ENCODE measurements at regions not wholly inside any gene's neighbourhood (a gene's known extent, or its start where the extent isn't known, plus 50 kb on each side); places are given as distances from the start of the nearest gene placed in this dataset.

DNA sequence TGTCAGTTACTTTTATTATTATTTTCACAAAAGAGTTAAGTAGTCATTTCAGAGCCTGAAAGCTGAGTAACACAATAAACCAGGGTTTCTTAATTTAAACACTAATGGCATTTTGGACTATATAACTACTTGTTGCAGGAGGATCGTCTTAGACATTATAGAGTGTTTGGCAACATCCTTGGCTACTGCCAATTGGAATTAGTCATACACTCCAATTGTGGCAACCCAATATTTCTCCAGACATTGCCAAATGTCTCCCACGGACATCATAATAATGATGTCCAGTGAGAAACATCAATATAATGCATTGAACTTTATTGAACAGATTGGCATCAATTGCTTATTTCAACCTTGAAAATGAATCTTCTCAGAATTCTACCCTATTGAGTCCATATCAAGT is 441.9 kb upstream of the ADGRL4 start:
- Histone ChIP-seq H3K4me1 (ENCODE audit: control insufficient read depth in 1 of 2, low read depth in 2 of 2) (no peaks in the 10 kb centered on the region), H3K9me3 (no peaks in the 10 kb centered on the region), H3K27me3 (replicated peaks; ENCODE audit: insufficient read depth) (no peaks in the 10 kb centered on the region), H3K36me3 (no peaks in the 10 kb centered on the region), H3K4me3 (no peak overlapping the region), H3K27ac (no peak overlapping the region)
- TF ChIP-seq, protein P1, sequence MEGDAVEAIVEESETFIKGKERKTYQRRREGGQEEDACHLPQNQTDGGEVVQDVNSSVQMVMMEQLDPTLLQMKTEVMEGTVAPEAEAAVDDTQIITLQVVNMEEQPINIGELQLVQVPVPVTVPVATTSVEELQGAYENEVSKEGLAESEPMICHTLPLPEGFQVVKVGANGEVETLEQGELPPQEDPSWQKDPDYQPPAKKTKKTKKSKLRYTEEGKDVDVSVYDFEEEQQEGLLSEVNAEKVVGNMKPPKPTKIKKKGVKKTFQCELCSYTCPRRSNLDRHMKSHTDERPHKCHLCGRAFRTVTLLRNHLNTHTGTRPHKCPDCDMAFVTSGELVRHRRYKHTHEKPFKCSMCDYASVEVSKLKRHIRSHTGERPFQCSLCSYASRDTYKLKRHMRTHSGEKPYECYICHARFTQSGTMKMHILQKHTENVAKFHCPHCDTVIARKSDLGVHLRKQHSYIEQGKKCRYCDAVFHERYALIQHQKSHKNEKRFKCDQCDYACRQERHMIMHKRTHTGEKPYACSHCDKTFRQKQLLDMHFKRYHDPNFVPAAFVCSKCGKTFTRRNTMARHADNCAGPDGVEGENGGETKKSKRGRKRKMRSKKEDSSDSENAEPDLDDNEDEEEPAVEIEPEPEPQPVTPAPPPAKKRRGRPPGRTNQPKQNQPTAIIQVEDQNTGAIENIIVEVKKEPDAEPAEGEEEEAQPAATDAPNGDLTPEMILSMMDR (IDR thresholded peaks at IDR 0.05) = no peak
- ATAC-seq (ENCODE audit: insufficient number of reproducible peaks, low FRiP score, low read depth) = no peak
- DNase-seq (ENCODE audit: low spot score) = no peak

DNA sequence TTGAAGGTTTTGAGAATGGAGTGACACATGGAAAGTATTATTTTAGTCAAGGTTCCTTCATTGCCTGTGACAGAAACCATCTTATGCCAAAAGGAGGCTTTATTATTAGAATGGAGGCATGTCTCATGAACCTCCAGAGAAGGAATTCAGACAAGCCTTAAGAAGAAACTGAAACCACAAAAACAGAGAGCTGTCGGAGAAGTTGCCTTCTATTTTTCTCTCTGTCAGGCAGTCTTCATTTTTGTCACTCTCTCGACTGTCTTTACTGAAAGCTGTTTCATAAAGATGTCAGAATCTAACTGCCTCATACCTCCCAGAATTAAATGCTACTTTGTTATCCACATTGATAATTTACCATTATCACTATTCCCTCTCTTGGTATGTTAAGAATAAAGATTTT is 434.7 kb upstream of the ADGRL4 start:
- Histone ChIP-seq H3K27me3 (replicated peaks; ENCODE audit: insufficient read depth) (no peaks in the 10 kb centered on the region), H3K9me3 (no peaks in the 10 kb centered on the region), H3K4me1 (ENCODE audit: control insufficient read depth in 1 of 2, low read depth in 2 of 2) (no peaks in the 10 kb centered on the region), H3K36me3 (no peaks in the 10 kb centered on the region), H3K27ac (no peak overlapping the region), H3K4me3 (no peak overlapping the region)
- no peak for ATAC-seq (ENCODE audit: insufficient number of reproducible peaks, low FRiP score, low read depth)
- DNase-seq (ENCODE audit: low spot score) = no peak
- TF ChIP-seq, protein P1 (IDR thresholded peaks at IDR 0.05) = no peak

DNA sequence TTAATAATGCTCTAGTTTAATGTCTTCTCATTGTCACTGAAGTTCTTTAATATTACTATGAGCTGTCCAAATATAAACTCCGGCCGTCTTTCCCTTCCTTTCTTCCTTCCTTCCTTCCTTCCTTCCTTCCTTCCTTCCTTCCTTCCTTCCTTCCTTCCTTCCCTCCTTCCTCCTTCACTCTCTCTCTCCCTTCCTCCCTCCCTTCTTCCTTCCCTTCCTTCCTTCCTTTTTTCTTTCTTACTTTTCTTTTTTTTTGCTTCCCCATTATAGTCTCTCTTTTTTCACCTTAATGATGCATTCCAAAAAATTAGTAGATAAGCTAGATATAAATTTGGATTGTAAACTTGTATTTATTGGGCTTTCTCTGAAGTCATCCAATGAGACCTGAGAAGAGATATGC is 431.0 kb upstream of the ADGRL4 start:
- H3K9me3 ChIP-seq = no peaks in the 10 kb centered on the region
- H3K27ac ChIP-seq = no peak overlapping the region
- no peaks in the 10 kb centered on the region for H3K36me3 ChIP-seq
- no peak overlapping the region for H3K4me3 ChIP-seq
- no peaks in the 10 kb centered on the region for H3K4me1 ChIP-seq (ENCODE audit: control insufficient read depth in 1 of 2, low read depth in 2 of 2)
- no peak for DNase-seq (ENCODE audit: low spot score)
- TF ChIP-seq, protein P1 (IDR thresholded peaks at IDR 0.05) = no peak
- H3K27me3 ChIP-seq (replicated peaks; ENCODE audit: insufficient read depth) = no peaks in the 10 kb centered on the region
- no peak for ATAC-seq (ENCODE audit: insufficient number of reproducible peaks, low FRiP score, low read depth)

DNA sequence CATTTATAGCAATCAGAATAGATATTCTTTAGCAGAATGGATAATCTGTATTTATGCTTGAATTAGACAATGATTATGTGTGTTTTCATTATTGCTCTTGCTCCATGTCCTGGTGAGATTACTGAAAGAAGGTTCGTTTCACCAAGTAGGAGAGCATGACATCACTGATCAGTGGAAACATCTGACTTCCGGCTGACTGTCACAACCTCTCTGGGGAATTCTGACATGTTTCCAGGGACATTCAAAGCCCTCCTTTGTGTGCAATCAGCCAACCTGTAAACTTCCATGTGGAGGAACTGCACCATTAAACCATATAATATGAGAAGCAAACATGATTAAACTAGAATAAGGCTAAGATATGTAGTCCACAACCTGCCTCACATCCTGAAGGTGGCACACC is 424.8 kb upstream of the ADGRL4 start:
- H3K36me3 ChIP-seq = no peaks in the 10 kb centered on the region
- no peak overlapping the region for H3K4me3 ChIP-seq
- no peak overlapping the region for H3K27ac ChIP-seq
- ATAC-seq (ENCODE audit: insufficient number of reproducible peaks, low FRiP score, low read depth) = no peak
- no peak for DNase-seq (ENCODE audit: low spot score)
- H3K4me1 ChIP-seq (ENCODE audit: control insufficient read depth in 1 of 2, low read depth in 2 of 2) = no peaks in the 10 kb centered on the region
- TF ChIP-seq, protein P1 (IDR thresholded peaks at IDR 0.05) = no peak
- H3K27me3 ChIP-seq (replicated peaks; ENCODE audit: insufficient read depth) = no peaks in the 10 kb centered on the region
- H3K9me3 ChIP-seq = no peaks in the 10 kb centered on the region

DNA sequence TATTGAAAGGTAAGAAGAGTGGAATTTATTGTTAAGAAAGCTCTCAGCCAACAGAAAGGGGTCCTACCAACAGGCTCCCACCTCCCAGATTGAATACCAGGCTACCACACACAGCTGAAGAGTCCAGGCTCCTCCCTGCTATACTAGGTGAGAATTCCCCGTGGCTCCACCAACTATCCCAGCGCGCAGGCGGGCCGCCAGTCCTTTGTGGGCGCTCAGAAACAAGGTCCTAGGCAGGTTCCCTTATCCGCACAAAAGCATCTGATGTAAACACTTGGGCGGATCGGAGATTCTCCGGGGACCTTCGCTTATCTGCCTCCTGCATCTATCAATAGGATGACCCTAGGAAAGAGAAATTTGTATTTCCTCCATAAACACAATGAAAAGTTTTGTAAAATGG is 423.9 kb upstream of the ADGRL4 start:
- ATAC-seq (ENCODE audit: insufficient number of reproducible peaks, low FRiP score, low read depth) (no peak), DNase-seq (ENCODE audit: low spot score) (no peak)
- Histone ChIP-seq H3K4me3 (no peak overlapping the region), H3K4me1 (ENCODE audit: control insufficient read depth in 1 of 2, low read depth in 2 of 2) (no peaks in the 10 kb centered on the region), H3K9me3 (no peaks in the 10 kb centered on the region), H3K36me3 (no peaks in the 10 kb centered on the region), H3K27me3 (replicated peaks; ENCODE audit: insufficient read depth) (no peaks in the 10 kb centered on the region), H3K27ac (no peak overlapping the region)
- TF ChIP-seq, protein P1 (IDR thresholded peaks at IDR 0.05) = no peak
